ENCODE measurements at regions not wholly inside any gene's neighbourhood (a gene's known extent, or its start where the extent isn't known, plus 50 kb on each side); places are given as distances from the start of the nearest gene placed in this dataset.
"Not testable (repeated sequence)": the region's sequence is repeated elsewhere in the genome, so short reads cannot be mapped to it uniquely, and the experiment has no call there.

- no peak for DNase-seq
Measured at GRCh38 chr6:15953152-15953880, 175.6 kb upstream of the MYLIP start.

GRCh38 chr6:15952231-15953151 lies 176.4 kb upstream of the MYLIP start:
- no peak for DNase-seq

GRCh38 chr6:15950962-15951569 lies 177.8 kb upstream of the MYLIP start:
- no peak for DNase-seq

- DNase-seq: no peak
Measured at GRCh38 chr6:15949982-15950381, 178.9 kb upstream of the MYLIP start.

GRCh38 chr6:15948930-15949900 lies 179.7 kb upstream of the MYLIP start:
- peak; percentile 97 for DNase-seq

- DNase-seq: no peak
Measured at GRCh38 chr6:15947923-15948322, 181.0 kb upstream of the MYLIP start.

GRCh38 chr6:15947436-15947835 lies 181.4 kb upstream of the MYLIP start:
- DNase-seq: no peak

- DNase-seq: no peak
Measured at GRCh38 chr6:15946701-15947385, 182.0 kb upstream of the MYLIP start.

- DNase-seq: no peak
Measured at GRCh38 chr6:15945593-15946159, 183.2 kb upstream of the MYLIP start.

GRCh38 chr6:15943423-15943822 lies 185.5 kb upstream of the MYLIP start:
- DNase-seq: no peak

- DNase-seq: no peak
Measured at GRCh38 chr6:15941168-15941567, 187.7 kb upstream of the MYLIP start.

- DNase-seq: no peak
Measured at GRCh38 chr6:15938107-15938506, 190.8 kb upstream of the MYLIP start.

- DNase-seq: no peak
Measured at GRCh38 chr6:15937602-15938001, 191.3 kb upstream of the MYLIP start.

GRCh38 chr6:15936503-15936902 lies 192.4 kb upstream of the MYLIP start:
- no peak for DNase-seq

- DNase-seq: no peak
Measured at GRCh38 chr6:15935661-15936060, 193.2 kb upstream of the MYLIP start.

- not testable (repeated sequence) for DNase-seq
Measured at GRCh38 chr6:15931697-15932096, 197.2 kb upstream of the MYLIP start.

GRCh38 chr6:15930207-15930606 lies 198.7 kb upstream of the MYLIP start:
- peak; percentile 1 for DNase-seq

- DNase-seq: peak; percentile 56
Measured at GRCh38 chr6:15929685-15930084, 199.2 kb upstream of the MYLIP start.

- no peak for DNase-seq
Measured at GRCh38 chr6:15927531-15928225, 201.2 kb upstream of the MYLIP start.

- no peak for DNase-seq
Measured at GRCh38 chr6:15926256-15926655, 202.6 kb upstream of the MYLIP start.

- no peak for DNase-seq
Measured at GRCh38 chr6:15924893-15925292, 204.0 kb upstream of the MYLIP start.

All from COR-L47 (cell line).